Mesothelial cell of epicardium (in vitro differentiated cells): ENCODE measurements at regions not wholly inside any gene's neighbourhood (a gene's known extent, or its start where the extent isn't known, plus 50 kb on each side); places are given as distances from the start of the nearest gene placed in this dataset.
A peak's percentile ranks its signal among the peaks of the same experiment; 100 is the strongest.

Experiments used
- DNase-seq, 2 experiments: peaks; one replicate each; pipeline ENCODE4 v3.0.0; 2021; ENCODE audit warnings: low spot score in 2 of 2; ENCODE audit not compliant: unreplicated experiment in 2 of 2
- H3K27ac Mint-ChIP-seq: 2 replicates; pipeline ENCODE4 v1.8.0; 2021; ENCODE audit warnings: mixed read lengths
- H3K27me3 Mint-ChIP-seq: 2 replicates; pipeline ENCODE4 v1.8.0; 2021; ENCODE audit warnings: low read depth, mixed read lengths
- H3K36me3 Mint-ChIP-seq: 2 replicates; pipeline ENCODE4 v1.8.0; 2021; ENCODE audit warnings: mixed read lengths
- H3K4me1 Mint-ChIP-seq: 2 replicates; pipeline ENCODE4 v1.8.0; 2021; ENCODE audit warnings: mixed read lengths
- H3K4me3 Mint-ChIP-seq: 2 replicates; pipeline ENCODE4 v1.8.0; 2021; ENCODE audit warnings: mild to moderate bottlenecking, moderate library complexity, mixed read lengths
- H3K9me3 Mint-ChIP-seq: 2 replicates; pipeline ENCODE4 v1.8.0; 2021; ENCODE audit warnings: mixed read lengths
- TF ChIP-seq, protein P1 (sequence below): fragments of 200-600 bp; sonication (generic); IDR thresholded peaks from one replicate; pipeline ENCODE4 v1.5.0; 2021; ENCODE audit warnings: antibody characterized with exemption; ENCODE audit not compliant: unreplicated experiment

GRCh38 chr6:9978480-9978879 is 436.4 kb downstream of the TFAP2A start:
- Mint-ChIP-seq H3K4me1 (peaks cover 7% of the 10 kb centered on the region), H3K27me3 (no peaks in the 10 kb centered on the region), H3K9me3 (peaks cover 14% of the 10 kb centered on the region), H3K27ac (no peak overlapping the region), H3K36me3 (no peaks in the 10 kb centered on the region), H3K4me3 (no peak overlapping the region)
- no peak for DNase-seq
- TF ChIP-seq, protein P1, sequence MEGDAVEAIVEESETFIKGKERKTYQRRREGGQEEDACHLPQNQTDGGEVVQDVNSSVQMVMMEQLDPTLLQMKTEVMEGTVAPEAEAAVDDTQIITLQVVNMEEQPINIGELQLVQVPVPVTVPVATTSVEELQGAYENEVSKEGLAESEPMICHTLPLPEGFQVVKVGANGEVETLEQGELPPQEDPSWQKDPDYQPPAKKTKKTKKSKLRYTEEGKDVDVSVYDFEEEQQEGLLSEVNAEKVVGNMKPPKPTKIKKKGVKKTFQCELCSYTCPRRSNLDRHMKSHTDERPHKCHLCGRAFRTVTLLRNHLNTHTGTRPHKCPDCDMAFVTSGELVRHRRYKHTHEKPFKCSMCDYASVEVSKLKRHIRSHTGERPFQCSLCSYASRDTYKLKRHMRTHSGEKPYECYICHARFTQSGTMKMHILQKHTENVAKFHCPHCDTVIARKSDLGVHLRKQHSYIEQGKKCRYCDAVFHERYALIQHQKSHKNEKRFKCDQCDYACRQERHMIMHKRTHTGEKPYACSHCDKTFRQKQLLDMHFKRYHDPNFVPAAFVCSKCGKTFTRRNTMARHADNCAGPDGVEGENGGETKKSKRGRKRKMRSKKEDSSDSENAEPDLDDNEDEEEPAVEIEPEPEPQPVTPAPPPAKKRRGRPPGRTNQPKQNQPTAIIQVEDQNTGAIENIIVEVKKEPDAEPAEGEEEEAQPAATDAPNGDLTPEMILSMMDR = no peak

DNA sequence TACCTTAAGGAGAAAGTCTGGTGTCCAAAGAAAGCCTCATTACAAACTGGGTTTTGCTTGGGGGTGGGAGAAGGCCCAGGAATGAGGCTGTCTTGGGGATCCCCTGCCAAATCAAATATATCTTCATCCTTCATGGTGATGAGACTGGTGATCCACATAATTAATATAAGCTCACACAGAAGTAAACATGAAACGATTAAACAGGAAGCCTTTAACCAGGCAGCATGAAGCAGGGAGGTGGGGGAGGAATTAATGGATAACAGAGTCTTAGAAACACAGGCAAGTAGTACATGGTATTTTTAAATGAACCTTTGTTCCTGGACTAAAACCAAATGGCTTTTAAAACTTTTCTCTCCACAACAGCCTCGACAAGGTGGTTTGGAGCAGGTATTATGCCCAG is 437.5 kb downstream of the TFAP2A start:
- no peak for DNase-seq
- TF ChIP-seq, protein P1 = no peak
- H3K36me3 Mint-ChIP-seq = no peaks in the 10 kb centered on the region
- peaks cover 10% of the 10 kb centered on the region for H3K9me3 Mint-ChIP-seq
- no peak overlapping the region for H3K4me3 Mint-ChIP-seq
- H3K27ac Mint-ChIP-seq = peak overlapping the region; percentile 21
- H3K4me1 Mint-ChIP-seq = peaks cover 7% of the 10 kb centered on the region
- H3K27me3 Mint-ChIP-seq = no peaks in the 10 kb centered on the region

DNA sequence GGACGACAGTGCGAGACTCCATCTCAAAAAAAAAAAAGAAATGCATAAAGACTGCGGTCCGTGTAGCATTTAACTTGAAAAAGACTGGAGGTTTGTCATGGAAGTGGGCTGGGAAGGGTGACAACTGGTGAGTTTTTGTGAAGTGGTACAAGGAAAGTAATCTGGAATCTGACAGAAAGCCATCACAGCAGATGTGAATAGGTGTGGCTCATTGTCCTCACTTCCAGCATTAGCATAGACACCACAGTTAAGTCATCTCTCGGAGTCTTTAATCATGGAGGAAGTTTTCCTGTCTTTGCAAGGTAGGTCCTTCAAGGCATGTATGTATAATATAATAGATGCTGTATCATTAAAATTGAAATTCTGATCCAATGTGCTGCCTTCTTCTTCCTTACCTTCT is 453.2 kb downstream of the TFAP2A start:
- H3K27ac Mint-ChIP-seq = no peak overlapping the region
- H3K9me3 Mint-ChIP-seq = peaks cover 18% of the 10 kb centered on the region
- no peak overlapping the region for H3K4me3 Mint-ChIP-seq
- no peaks in the 10 kb centered on the region for H3K4me1 Mint-ChIP-seq
- H3K36me3 Mint-ChIP-seq = no peaks in the 10 kb centered on the region
- TF ChIP-seq, protein P1 = no peak
- H3K27me3 Mint-ChIP-seq = no peaks in the 10 kb centered on the region
- DNase-seq = no peak

DNA sequence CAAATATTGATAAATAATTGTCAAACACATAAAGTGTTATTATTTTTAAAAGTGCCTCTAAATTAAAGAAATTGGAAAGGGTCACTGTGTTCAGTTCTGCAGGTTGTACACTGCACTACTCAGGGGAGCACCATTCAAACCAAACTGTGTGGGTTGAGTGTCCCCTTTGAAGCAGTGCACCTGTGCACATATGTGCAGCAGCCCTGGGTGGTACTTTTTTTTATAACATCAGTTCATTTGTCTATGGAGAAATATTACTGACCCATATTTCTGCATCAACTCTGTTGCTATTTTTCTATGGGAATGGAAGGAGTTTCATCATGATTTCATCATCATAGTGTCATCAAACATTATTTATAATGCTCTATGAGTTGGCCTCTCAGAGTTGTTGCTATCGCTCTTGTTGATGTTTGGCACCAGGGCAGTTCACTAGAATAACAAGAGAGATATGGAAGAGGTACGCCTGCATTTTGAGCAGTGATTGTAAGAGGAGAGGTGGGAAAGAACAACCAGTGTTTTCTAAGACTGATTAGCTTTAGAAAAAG is 457.6 kb downstream of the TFAP2A start:
- no peak for DNase-seq
- Mint-ChIP-seq H3K4me3 (no peak overlapping the region), H3K27ac (no peak overlapping the region), H3K27me3 (no peaks in the 10 kb centered on the region), H3K4me1 (no peaks in the 10 kb centered on the region), H3K9me3 (peaks cover 13% of the 10 kb centered on the region), H3K36me3 (no peaks in the 10 kb centered on the region)
- TF ChIP-seq, protein P1 = no peak

GRCh38 chr6:9948678-9949077 is 466.2 kb downstream of the TFAP2A start:
- peaks cover 5% of the 10 kb centered on the region for H3K4me1 Mint-ChIP-seq
- DNase-seq = no peak
- no peaks in the 10 kb centered on the region for H3K27me3 Mint-ChIP-seq
- H3K36me3 Mint-ChIP-seq = no peaks in the 10 kb centered on the region
- H3K9me3 Mint-ChIP-seq = peaks cover 4% of the 10 kb centered on the region
- TF ChIP-seq, protein P1 = no peak
- no peak overlapping the region for H3K27ac Mint-ChIP-seq
- H3K4me3 Mint-ChIP-seq = no peak overlapping the region

DNA sequence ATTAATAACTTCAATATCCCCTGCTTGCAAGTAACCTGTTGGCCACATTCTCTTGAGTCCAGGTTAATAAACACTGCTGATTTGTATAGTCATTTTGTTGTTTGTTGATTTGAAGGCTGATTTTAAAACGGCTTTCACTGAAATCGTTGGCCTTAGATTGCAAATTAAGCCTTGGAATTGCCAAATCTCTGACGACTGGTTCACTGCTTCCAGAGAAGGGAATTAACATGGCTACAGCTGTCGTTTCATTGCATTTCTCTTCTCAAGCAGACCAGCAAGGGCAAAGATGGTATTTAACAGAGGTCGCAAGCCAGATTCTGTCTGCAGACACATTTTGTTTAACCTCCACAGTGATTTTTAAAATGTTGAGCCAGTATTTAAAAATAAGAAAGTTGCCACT is 470.9 kb downstream of the TFAP2A start:
- Mint-ChIP-seq H3K4me3 (no peak overlapping the region), H3K36me3 (no peaks in the 10 kb centered on the region), H3K27me3 (no peaks in the 10 kb centered on the region), H3K27ac (no peak overlapping the region), H3K9me3 (no peaks in the 10 kb centered on the region), H3K4me1 (peaks cover 2% of the 10 kb centered on the region)
- TF ChIP-seq, protein P1 = no peak
- no peak for DNase-seq
